B cell (primary cell): ENCODE measurements at regions not wholly inside any gene's neighbourhood (a gene's known extent, or its start where the extent isn't known, plus 50 kb on each side); places are given as distances from the start of the nearest gene placed in this dataset.

Source experiments
- CTCF ChIP-seq: fragments of 200-600 bp; IDR thresholded peaks from one replicate; pipeline ENCODE4 v1.8.0; 2022; ENCODE audit warnings: antibody characterized with exemption, mild to moderate bottlenecking
- EZH2 ChIP-seq: IDR thresholded peaks from 2 replicates; pipeline ENCODE4 v1.6.1; 2012; ENCODE audit warnings: borderline replicate concordance, low read depth, mild to moderate bottlenecking, moderate library complexity, low read length; ENCODE audit not compliant: insufficient read depth, poor library complexity, severe bottlenecking

- TF ChIP-seq CTCF: no peak
- TF ChIP-seq EZH2: no peak
Observed at GRCh38 chr2:237230355-237230754, 144.7 kb downstream of the COPS8 start.
